AG09319 (cell line): ENCODE measurements at regions not wholly inside any gene's neighbourhood (a gene's known extent, or its start where the extent isn't known, plus 50 kb on each side); places are given as distances from the start of the nearest gene placed in this dataset.

Source experiments
- DNase-seq: peaks from one replicate; pipeline ENCODE4 v3.0.0-alpha.2; 2010; ENCODE audit warnings: low read depth; ENCODE audit errors: extremely low read depth
- TF ChIP-seq, protein P1 (sequence below): IDR thresholded peaks from 2 replicates; pipeline ENCODE4 v1.5.1; 2011; ENCODE audit warnings: low read depth, mild to moderate bottlenecking, inconsistent platforms, low read length, moderate library complexity

DNA sequence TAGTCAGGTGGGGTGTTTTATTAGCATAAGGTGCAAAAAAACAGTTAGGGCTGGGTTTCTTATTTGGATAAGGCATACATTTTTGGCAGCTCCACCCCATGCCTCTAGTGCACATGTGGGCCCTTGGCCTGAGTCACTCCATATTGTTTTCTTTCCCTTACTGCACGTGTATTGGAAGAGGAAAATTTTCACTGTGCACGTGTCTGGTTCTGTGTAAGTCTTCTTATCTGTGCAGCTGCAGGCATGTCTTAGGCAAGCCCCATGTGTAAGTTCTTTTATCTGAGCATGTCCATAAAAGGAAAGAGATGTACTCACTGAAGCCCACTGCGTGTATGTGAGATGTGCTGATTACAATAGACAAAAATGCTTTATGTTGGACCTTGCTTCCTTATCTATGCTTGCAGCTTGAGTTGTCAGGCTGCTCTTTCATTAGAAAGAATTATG lies 540.3 kb upstream of the IGFBP3 start:
- TF ChIP-seq, protein P1, sequence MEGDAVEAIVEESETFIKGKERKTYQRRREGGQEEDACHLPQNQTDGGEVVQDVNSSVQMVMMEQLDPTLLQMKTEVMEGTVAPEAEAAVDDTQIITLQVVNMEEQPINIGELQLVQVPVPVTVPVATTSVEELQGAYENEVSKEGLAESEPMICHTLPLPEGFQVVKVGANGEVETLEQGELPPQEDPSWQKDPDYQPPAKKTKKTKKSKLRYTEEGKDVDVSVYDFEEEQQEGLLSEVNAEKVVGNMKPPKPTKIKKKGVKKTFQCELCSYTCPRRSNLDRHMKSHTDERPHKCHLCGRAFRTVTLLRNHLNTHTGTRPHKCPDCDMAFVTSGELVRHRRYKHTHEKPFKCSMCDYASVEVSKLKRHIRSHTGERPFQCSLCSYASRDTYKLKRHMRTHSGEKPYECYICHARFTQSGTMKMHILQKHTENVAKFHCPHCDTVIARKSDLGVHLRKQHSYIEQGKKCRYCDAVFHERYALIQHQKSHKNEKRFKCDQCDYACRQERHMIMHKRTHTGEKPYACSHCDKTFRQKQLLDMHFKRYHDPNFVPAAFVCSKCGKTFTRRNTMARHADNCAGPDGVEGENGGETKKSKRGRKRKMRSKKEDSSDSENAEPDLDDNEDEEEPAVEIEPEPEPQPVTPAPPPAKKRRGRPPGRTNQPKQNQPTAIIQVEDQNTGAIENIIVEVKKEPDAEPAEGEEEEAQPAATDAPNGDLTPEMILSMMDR = no peak
- DNase-seq = no peak

GRCh38 chr7:46459942-46460341 lies 538.9 kb upstream of the IGFBP3 start:
- TF ChIP-seq, protein P1 = no peak
- DNase-seq = no peak

GRCh38 chr7:46454816-46455215 lies 533.7 kb upstream of the IGFBP3 start:
- no peak for DNase-seq

GRCh38 chr7:46452561-46453135 lies 531.6 kb upstream of the IGFBP3 start:
- TF ChIP-seq, protein P1 = no peak
- DNase-seq = no peak

More at GRCh38 chr7:46454816-46455215, 533.7 kb upstream of the IGFBP3 start:
- TF ChIP-seq, protein P1 = no peak

DNA sequence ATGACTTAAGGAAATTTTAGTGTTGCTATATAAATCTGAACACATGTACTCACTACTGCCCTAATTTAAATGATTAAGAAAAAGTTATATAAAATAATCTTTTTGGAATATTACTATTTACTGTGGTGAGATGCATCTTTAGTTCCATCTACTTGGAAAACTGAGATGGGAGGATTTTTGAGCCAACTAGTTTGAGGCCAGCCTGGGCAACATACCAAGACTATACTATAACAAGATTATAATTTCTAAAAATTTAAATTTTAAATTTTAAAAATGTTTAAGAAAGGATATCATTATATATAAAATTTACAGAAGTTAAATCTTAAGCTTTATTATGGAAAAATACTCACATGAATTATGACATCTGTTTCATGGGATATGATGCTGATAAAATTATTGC lies 530.8 kb upstream of the IGFBP3 start:
- TF ChIP-seq, protein P1 = no peak
- no peak for DNase-seq

DNA sequence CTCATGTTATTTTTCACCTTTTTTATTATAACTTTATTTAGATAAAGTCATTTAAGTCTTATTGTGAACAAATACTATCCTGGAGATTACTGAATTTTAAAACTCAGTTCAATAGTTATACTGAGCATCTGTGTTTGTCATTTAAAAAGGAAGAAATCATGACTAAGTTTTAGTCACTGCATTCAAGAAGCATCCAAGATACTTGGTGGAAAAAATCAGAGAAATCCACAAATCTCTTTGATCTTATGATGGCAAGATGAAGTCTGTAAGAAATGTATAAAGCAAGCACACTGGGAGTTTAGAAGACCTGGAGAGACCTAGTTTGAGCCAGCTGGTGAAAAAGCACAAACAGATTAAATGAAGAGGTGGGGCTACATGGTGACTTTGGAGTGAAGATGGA lies 529.8 kb upstream of the IGFBP3 start:
- no peak for DNase-seq
- TF ChIP-seq, protein P1 = no peak

- TF ChIP-seq, protein P1 = no peak
- no peak for DNase-seq
Measured at GRCh38 chr7:46450425-46450824, 529.4 kb upstream of the IGFBP3 start.
